IMR-90 (cell line): ENCODE measurements at regions not wholly inside any gene's neighbourhood (a gene's known extent, or its start where the extent isn't known, plus 50 kb on each side); places are given as distances from the start of the nearest gene placed in this dataset.

Experiments used
- ATAC-seq: fragments of 200-7000 bp; cut with Tn5 transposase; 2 replicates; pipeline ENCODE4 v1.9.1; 2020; ENCODE audit warnings: low read depth, mild to moderate bottlenecking, moderate library complexity
- BruUV-seq: library from RNA; stranded (reverse); fragments of 400-500 nt; replicated peaks from 2 replicates; lab custom pipeline; 2021; lab: Mats Ljungman, UMichigan
- CTCF ChIA-PET: fragments of 300-600 bp; formaldehyde crosslinking; extraction: SDS; loops from one replicate; lab custom pipeline; 2021; ENCODE audit warnings: antibody characterized with exemption; lab: Yijun Ruan, JAX
- POLR2A ChIA-PET: fragments of 300-600 bp; sonication (Branson Sonifier 250); formaldehyde crosslinking; loops from one replicate; lab custom pipeline; 2022; ENCODE audit warnings: antibody characterized with exemption; ENCODE audit not compliant: unreplicated experiment; lab: Charles Lee
- DNase-seq: peaks from one replicate; pipeline ENCODE4 v3.0.0; 2013
- H2AFZ ChIP-seq: replicated peaks from 2 replicates; pipeline ENCODE3; 2013; ENCODE audit warnings: low read length, mild to moderate bottlenecking; ENCODE audit not compliant: poor library complexity
- H2AK5ac ChIP-seq: 2 replicates; pipeline ENCODE4 v1.6.1; 2013; ENCODE audit warnings: low read depth, low read length, inconsistent platforms
- H2AK9ac ChIP-seq: replicated peaks from 2 replicates; pipeline ENCODE3; 2013; ENCODE audit warnings: mild to moderate bottlenecking, low read depth, low read length, moderate library complexity; ENCODE audit not compliant: poor library complexity
- H2BK120ac ChIP-seq: 2 replicates; pipeline ENCODE4 v1.6.1; 2013; ENCODE audit warnings: low read depth, low read length, inconsistent platforms
- H2BK15ac ChIP-seq: 3 replicates; pipeline ENCODE4 v1.6.1; 2013; ENCODE audit warnings: low read depth, low read length, inconsistent platforms
- H2BK20ac ChIP-seq: 2 replicates; pipeline ENCODE4 v1.6.1; 2013; ENCODE audit warnings: low read depth, mild to moderate bottlenecking, inconsistent platforms, low read length, moderate library complexity
- H2BK5ac ChIP-seq: 2 replicates; pipeline ENCODE4 v1.6.1; 2013; ENCODE audit warnings: mild to moderate bottlenecking, low read depth, low read length, inconsistent platforms; ENCODE audit not compliant: poor library complexity, severe bottlenecking
- H3K14ac ChIP-seq: replicated peaks from 2 replicates; pipeline ENCODE4 v1.6.1; 2013; ENCODE audit warnings: low read depth, low read length, inconsistent platforms
- H3K18ac ChIP-seq: 2 replicates; pipeline ENCODE4 v1.6.1; 2013; ENCODE audit warnings: low read depth, low read length, control low read depth
- H3K23ac ChIP-seq: 2 replicates; pipeline ENCODE4 v1.6.1; 2013; ENCODE audit warnings: low read depth, low read length, inconsistent platforms
- H3K27ac ChIP-seq: 2 replicates; pipeline ENCODE4 v1.5.1; 2013; ENCODE audit warnings: mild to moderate bottlenecking, control low read depth, low read length; ENCODE audit not compliant: insufficient read depth
- H3K27me3 ChIP-seq: 2 replicates; pipeline ENCODE4 v1.6.1; 2013; ENCODE audit warnings: low read length; ENCODE audit not compliant: control insufficient read depth, insufficient read depth
- H3K36me3 ChIP-seq: 2 replicates; pipeline ENCODE4 v1.6.1; 2013; ENCODE audit warnings: low read length, mixed read lengths; ENCODE audit not compliant: control insufficient read depth, insufficient read depth
- H3K4ac ChIP-seq: 2 replicates; pipeline ENCODE4 v1.6.1; 2013; ENCODE audit warnings: low read depth, low read length, inconsistent platforms
- H3K4me1 ChIP-seq: 2 replicates; pipeline ENCODE4 v1.6.1; 2013; ENCODE audit warnings: low read length, mixed read lengths; ENCODE audit not compliant: control insufficient read depth, insufficient read depth
- H3K4me2 ChIP-seq: 2 replicates; pipeline ENCODE4 v1.6.1; 2013; ENCODE audit warnings: low read depth, mild to moderate bottlenecking, control low read depth, low read length, moderate library complexity
- H3K4me3 ChIP-seq: 2 replicates; pipeline ENCODE4 v1.5.1; 2013; ENCODE audit warnings: low read depth, mild to moderate bottlenecking, control low read depth, low read length, moderate library complexity; ENCODE audit not compliant: insufficient read depth
- H3K56ac ChIP-seq: 2 replicates; pipeline ENCODE4 v1.6.1; 2013; ENCODE audit warnings: low read length, inconsistent platforms; ENCODE audit not compliant: insufficient read depth; ENCODE audit errors: extremely low read depth
- H3K79me1 ChIP-seq, 2 experiments: 2 replicates each; pipeline ENCODE4 v1.6.1; 2013; ENCODE audit warnings: low read length in 2 of 2, inconsistent platforms in 1 of 2, low read depth in 1 of 2
- H3K9ac ChIP-seq: 2 replicates; pipeline ENCODE4 v1.6.1; 2013; ENCODE audit warnings: low read depth, low read length, control low read depth
- H3K9me1 ChIP-seq: 2 replicates; pipeline ENCODE4 v1.6.1; 2013; ENCODE audit warnings: low read length, inconsistent platforms; ENCODE audit not compliant: insufficient read depth
- H3K9me3 ChIP-seq: 2 replicates; pipeline ENCODE4 v1.6.1; 2013; ENCODE audit warnings: low read length; ENCODE audit not compliant: control insufficient read depth, insufficient read depth
- H4K20me1 ChIP-seq: 2 replicates; pipeline ENCODE4 v1.6.1; 2013; ENCODE audit warnings: low read length, inconsistent platforms; ENCODE audit not compliant: insufficient read depth
- H4K5ac ChIP-seq: 2 replicates; pipeline ENCODE4 v1.6.1; 2013; ENCODE audit warnings: mild to moderate bottlenecking, low read depth, low read length, control low read depth
- H4K8ac ChIP-seq, 2 experiments: 2 replicates each; pipeline ENCODE4 v1.6.1; 2013; ENCODE audit warnings: low read depth in 2 of 2, low read length in 2 of 2, control low read depth in 1 of 2, inconsistent platforms in 1 of 2
- H4K91ac ChIP-seq: 2 replicates; pipeline ENCODE4 v1.6.1; 2013; ENCODE audit warnings: low read depth, low read length, inconsistent platforms; ENCODE audit not compliant: insufficient read depth
- CTCF ChIP-seq: conservative IDR thresholded peaks from 2 replicates; pipeline ENCODE4 v1.5.1; 2012; ENCODE audit warnings: mild to moderate bottlenecking, low read depth, low read length, improper control_type of control experiment
- USF2 ChIP-seq: fragments of 150-350 bp; IDR thresholded peaks from 2 replicates; pipeline ENCODE4 v1.6.1; 2017; ENCODE audit warnings: mild to moderate bottlenecking, antibody characterized with exemption, low read length, low read depth
- WGBS, 2 experiments: methylation state at CpG; one replicate each; pipeline versions ENCODE4 v1.1.5 to v1.1.7; 2013; ENCODE audit warnings: missing lambda C conversion rate in 2 of 2; ENCODE audit not compliant: insufficient read length in 1 of 2; ENCODE audit errors: extremely low coverage in 2 of 2; 5-methylcytosine and 5-hydroxymethylcytosine counted together
- dilution Hi-C: fragments of 300-500 bp; cut with HindIII; formaldehyde crosslinking; loops from one replicate; pipeline ENCODE4 v1.14.3; 2018; ENCODE audit warnings: low sequenced_read_pairs; ENCODE audit not compliant: unreplicated experiment
- in situ Hi-C: fragments of 300-500 bp; cut with MboI; formaldehyde crosslinking; loops from 3 replicates; pipeline ENCODE4 v1.14.3; 2019; ENCODE audit warnings: low sequenced_read_pairs, inconsistent platforms, mixed read lengths
- intact Hi-C: fragments of 100-400 bp; cut with micrococcal nuclease; formaldehyde crosslinking; loops from 2 replicates; pipeline ENCODE4 v1.10.0; 2022

DNA sequence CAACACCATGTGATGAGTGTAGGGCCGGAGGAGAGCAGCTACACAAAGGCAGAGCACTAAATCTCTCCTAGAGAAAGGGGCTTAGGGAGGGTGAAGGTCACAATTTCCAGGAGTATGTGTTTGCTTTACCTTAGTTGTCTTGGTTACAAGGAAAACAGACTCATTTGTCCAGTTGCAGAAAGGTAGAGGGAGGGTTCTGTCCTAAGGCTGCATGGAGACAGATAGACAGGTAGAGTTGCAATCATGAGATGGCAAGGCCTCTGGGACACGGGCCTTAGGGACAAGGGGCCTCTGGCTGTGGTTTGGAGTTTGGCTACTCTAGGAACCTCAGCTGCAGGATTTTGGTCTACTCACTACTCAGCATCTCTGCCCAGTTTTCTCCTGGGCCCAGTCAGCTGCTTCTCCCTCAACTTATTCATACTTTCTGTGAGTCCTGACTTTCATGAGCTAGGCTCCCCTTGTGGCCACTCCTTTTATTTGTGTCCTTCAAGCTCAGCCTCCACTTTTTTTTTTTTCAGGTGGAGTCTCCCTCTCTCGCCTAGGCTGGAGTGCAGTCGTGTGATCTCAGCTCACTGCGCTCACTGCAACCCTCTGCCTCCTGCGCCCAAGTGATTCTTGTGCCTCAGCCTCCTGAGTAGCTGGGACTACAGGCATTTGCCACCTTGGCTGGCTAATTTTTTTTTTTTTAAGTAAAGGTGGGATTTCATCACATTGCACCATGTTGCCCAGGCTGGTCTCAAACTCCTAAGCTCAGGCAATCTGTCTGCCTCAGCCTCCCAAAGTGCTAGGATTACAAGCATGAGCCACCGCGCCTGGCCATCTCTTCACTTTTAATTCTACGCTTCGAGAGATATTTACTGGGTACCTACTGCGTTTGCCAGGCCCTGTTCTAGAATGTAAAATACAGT lies 76.6 kb downstream of the PTPDC1 start:
- Histone ChIP-seq H4K91ac (no peak overlapping the region), H3K27me3 (no peaks in the 10 kb centered on the region), H2BK15ac (no peak overlapping the region), H3K18ac (no peak overlapping the region), H2AK9ac (no peak overlapping the region), H2BK20ac (no peak overlapping the region), H3K4me3 (no peak overlapping the region), H2BK5ac (no peak overlapping the region), H3K56ac (no peak overlapping the region), H3K14ac (no peak overlapping the region), H3K4ac (no peak overlapping the region), H3K9ac (no peak overlapping the region), H3K4me1 (peaks cover 2% of the 10 kb centered on the region; the same call in 1 of the 2 replicates), H4K8ac (no peak overlapping the region), H2BK120ac (no peak overlapping the region), H4K20me1 (no peaks in the 10 kb centered on the region), H2AK5ac (no peak overlapping the region), H3K27ac (no peak overlapping the region), H3K79me1 (0 out of 4 replicates have a peak, but pooled peaks cover 0 to 3% of the 10 kb centered on the region in 2 experiments), H3K9me1 (peaks cover 3% of the 10 kb centered on the region; the same call in 1 of the 2 replicates), H3K23ac (no peak overlapping the region), H3K4me2 (no peak overlapping the region), H2AFZ (no peak overlapping the region), H4K5ac (no peak overlapping the region), H3K36me3 (no peaks in the 10 kb centered on the region), H3K9me3 (no peaks in the 10 kb centered on the region)
- dilution Hi-C loops (no loop called here), intact Hi-C loops (no loop called here), in situ Hi-C loops (loop anchor here (25.0 kb wide), 2 partner anchors 101 to 699 kb away; partner anchors contain the start of genes FAM120A, FAM120AOS and ZNF169)
- POLR2A ChIA-PET, result no interaction called here
- DNase-seq (no peak), ATAC-seq (no peak)
- no TSS peak for BruUV-seq
- TF ChIP-seq USF2 (no peak), CTCF (0 out of 2 replicates have a peak, but pooled peaks have one; percentile 7)
- CTCF ChIA-PET, result interaction anchor here (0.6 to 1.0 kb wide), 3 partner anchors 83 to 123 kb away, joined by 3 read pairs; no protein-coding TSS in a partner anchor
- 90% methylated on average over 2 of the region's 11 CpGs; no CpG with 5 or more reads in 1 of the 2 experiments for WGBS, 2 experiments
